ENCODE measurements at regions not wholly inside any gene's neighbourhood (a gene's known extent, or its start where the extent isn't known, plus 50 kb on each side); places are given as distances from the start of the nearest gene placed in this dataset.

DNA sequence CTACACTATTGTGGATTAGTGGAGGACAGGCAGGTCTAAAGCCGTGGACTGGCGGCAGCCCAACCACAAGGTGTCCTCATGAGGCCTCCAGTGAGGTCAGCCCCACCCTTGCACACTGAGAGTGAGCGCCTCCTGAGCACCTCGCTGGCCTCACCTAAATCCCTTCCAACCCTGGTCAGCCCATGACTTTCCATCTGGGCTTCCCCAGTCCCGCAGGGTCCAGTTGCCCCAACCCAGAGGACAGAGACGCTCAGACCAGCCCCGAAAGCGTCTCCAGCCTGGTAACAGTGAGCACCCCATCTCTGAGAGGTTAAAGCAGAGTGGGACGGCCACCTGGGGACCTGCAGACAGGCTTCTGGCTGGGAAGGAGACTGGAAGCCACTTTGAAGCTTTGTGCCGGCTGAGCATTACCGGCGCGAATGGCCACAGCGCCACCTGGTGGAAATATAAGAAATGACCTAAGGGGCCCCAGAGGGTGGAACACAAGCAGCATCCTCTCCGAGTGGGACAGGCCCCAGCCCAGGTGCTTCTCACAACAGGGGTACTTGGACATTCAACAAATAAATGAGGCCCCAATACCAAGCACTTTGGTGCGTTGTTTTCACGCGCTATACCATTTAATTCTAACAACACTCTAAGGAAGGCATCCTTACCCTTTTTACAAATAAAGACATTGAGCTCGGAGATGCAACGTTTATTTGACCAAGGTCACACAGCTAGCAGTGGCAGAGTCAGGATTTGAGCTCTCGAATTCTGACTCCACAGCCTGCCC is 65.7 kb upstream of the TOP1 start:
- no peaks in the 10 kb centered on the region; the same call in 1 of the 2 replicates for H3K23me2 ChIP-seq (ENCODE audit: low read depth, low read length)
- no peak overlapping the region for H2BK120ac ChIP-seq (replicated peaks; ENCODE audit: low read depth, low read length)
- no peak overlapping the region for H3K27ac ChIP-seq (ENCODE audit: low read depth, low read length)
- no peaks in the 10 kb centered on the region for H3K36me3 ChIP-seq (ENCODE audit: control insufficient read depth in 2 of 4, insufficient read depth in 4 of 4, low read length in 3 of 4)
- POLR2A ChIA-PET (ENCODE audit: partially characterized antibody) = interaction anchor here (1.1 kb wide), 1 partner anchor 222 kb away, joined by 3 read pairs; no protein-coding TSS in a partner anchor
- no peak overlapping the region for H3K4me2 ChIP-seq (ENCODE audit: insufficient read depth in 1 of 2, low read depth in 2 of 2, low read length in 2 of 2)
- H4K91ac ChIP-seq (replicated peaks; ENCODE audit: insufficient read length, low read length) = no peak overlapping the region
- 41% methylated on average over 21 of the region's 21 CpGs; no CpG with 5 or more reads in 1 of the 2 experiments for WGBS, 2 experiments (ENCODE audit: extremely low coverage in 1 of 2, insufficient coverage in 1 of 2, insufficient read length in 1 of 2, insufficient replicate concordance in 2 of 2, low coverage in 1 of 2, low lambda C conversion rate in 2 of 2, missing lambda C conversion rate in 1 of 2)
- no peak overlapping the region for H3K56ac ChIP-seq (replicated peaks; ENCODE audit: insufficient read length, low read depth, low read length)
- H2BK12ac ChIP-seq (ENCODE audit: low read depth, low read length) = no peak overlapping the region
- H2BK5ac ChIP-seq (ENCODE audit: low read depth, low read length) = no peak overlapping the region
- H4K20me1 ChIP-seq (replicated peaks in 1 of 2; ENCODE audit: control insufficient read depth in 1 of 2, insufficient read depth in 2 of 2, low read length in 2 of 2) = no peaks in the 10 kb centered on the region
- no peaks in the 10 kb centered on the region; a peak in 1 of 7 replicates for H3K4me1 ChIP-seq (replicated peaks in 1 of 4; ENCODE audit: control insufficient read depth in 3 of 4, insufficient read depth in 4 of 4, low read length in 3 of 4)
- H4K5ac ChIP-seq (ENCODE audit: insufficient read length, low read depth, low read length) = peak overlapping the region; percentile 48
- no peak overlapping the region for H2BK20ac ChIP-seq (ENCODE audit: low read length)
- H3K23ac ChIP-seq (ENCODE audit: insufficient read length) = no peak overlapping the region
- no peaks in the 10 kb centered on the region for H3K79me1 ChIP-seq (ENCODE audit: low read depth, low read length)
- H2BK15ac ChIP-seq (ENCODE audit: low read length) = no peak overlapping the region
- no peak overlapping the region for H3K9ac ChIP-seq (replicated peaks in 1 of 4; ENCODE audit: extremely low read depth in 1 of 4, low read depth in 3 of 4, low read length in 3 of 4)
- no peaks in the 10 kb centered on the region for H3K9me3 ChIP-seq (ENCODE audit: insufficient read depth in 2 of 2, low read depth in 1 of 2, low read length in 1 of 2)
- peak; percentile 33 to 91 for DNase-seq (ENCODE audit: low read depth in 1 of 2, low spot score in 2 of 2)
- CTCF ChIA-PET (ENCODE audit: partially characterized antibody) = interaction anchor here (0.6 to 3.4 kb wide), 67 partner anchors 10 to 1882 kb away, joined by 3 to 34 read pairs (median 4); partner anchors contain the start of gene MAFB
- H3K79me2 ChIP-seq (ENCODE audit: control insufficient read depth in 1 of 2, insufficient read depth in 2 of 2, low read length in 2 of 2) = no peaks in the 10 kb centered on the region
- H3K18ac ChIP-seq (ENCODE audit: extremely low read depth, low read length) = no peak overlapping the region
- no peaks in the 10 kb centered on the region for H3K27me3 ChIP-seq (replicated peaks in 1 of 4; ENCODE audit: control insufficient read depth in 3 of 4, extremely low read depth in 1 of 4, insufficient read depth in 3 of 4, low read length in 3 of 4)
- no peak overlapping the region for H3K4me3 ChIP-seq (ENCODE audit: extremely low read depth in 1 of 4, insufficient read depth in 2 of 4, low read depth in 3 of 4, low read length in 4 of 4)
- no peak overlapping the region for H2AK5ac ChIP-seq (ENCODE audit: low read depth, low read length)
- no peak for FAIRE-seq
- peak overlapping the region; percentile 59 for H4K8ac ChIP-seq (ENCODE audit: extremely low read depth, insufficient read depth, low read length)
- H2AFZ ChIP-seq (ENCODE audit: low read length) = peak overlapping the region; percentile 82; the same call in 1 of the 2 replicates
- H3K4ac ChIP-seq (replicated peaks; ENCODE audit: insufficient read length, low read depth, low read length) = no peak overlapping the region
- H3K14ac ChIP-seq (ENCODE audit: insufficient read length) = no peak overlapping the region
- TF ChIP-seq SP2 (IDR thresholded peaks at IDR 0.05; ENCODE audit: low read length) (no peak), RNF2 (IDR thresholded peaks at IDR 0.05; ENCODE audit: borderline replicate concordance, low read depth, low read length, missing control alignments, poor library complexity, severe bottlenecking) (no peak), RAD21 (IDR thresholded peaks at IDR 0.05 in 1 of 2, conservative IDR thresholded peaks at IDR 0.05 in 1 of 2; ENCODE audit: low read depth in 2 of 2, low read length in 2 of 2) (peak; percentile 92 to 96), EZH2 (IDR thresholded peaks at IDR 0.05; ENCODE audit: low read depth, low read length, severe bottlenecking) (no peak), RFX5 (IDR thresholded peaks at IDR 0.05; ENCODE audit: borderline replicate concordance, low read depth, low read length) (no peak), CREB1 (IDR thresholded peaks at IDR 0.05) (0 out of 2 replicates have a peak, but pooled peaks have one; percentile 9), HDAC2 (IDR thresholded peaks at IDR 0.05; ENCODE audit: borderline replicate concordance in 1 of 2, low read depth in 2 of 2, low read length in 2 of 2) (0 out of 4 replicates have a peak, but pooled peaks of 1 of the 2 experiments have one; percentile 72)
- TF ChIP-seq, protein P1, sequence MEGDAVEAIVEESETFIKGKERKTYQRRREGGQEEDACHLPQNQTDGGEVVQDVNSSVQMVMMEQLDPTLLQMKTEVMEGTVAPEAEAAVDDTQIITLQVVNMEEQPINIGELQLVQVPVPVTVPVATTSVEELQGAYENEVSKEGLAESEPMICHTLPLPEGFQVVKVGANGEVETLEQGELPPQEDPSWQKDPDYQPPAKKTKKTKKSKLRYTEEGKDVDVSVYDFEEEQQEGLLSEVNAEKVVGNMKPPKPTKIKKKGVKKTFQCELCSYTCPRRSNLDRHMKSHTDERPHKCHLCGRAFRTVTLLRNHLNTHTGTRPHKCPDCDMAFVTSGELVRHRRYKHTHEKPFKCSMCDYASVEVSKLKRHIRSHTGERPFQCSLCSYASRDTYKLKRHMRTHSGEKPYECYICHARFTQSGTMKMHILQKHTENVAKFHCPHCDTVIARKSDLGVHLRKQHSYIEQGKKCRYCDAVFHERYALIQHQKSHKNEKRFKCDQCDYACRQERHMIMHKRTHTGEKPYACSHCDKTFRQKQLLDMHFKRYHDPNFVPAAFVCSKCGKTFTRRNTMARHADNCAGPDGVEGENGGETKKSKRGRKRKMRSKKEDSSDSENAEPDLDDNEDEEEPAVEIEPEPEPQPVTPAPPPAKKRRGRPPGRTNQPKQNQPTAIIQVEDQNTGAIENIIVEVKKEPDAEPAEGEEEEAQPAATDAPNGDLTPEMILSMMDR (IDR thresholded peaks at IDR 0.05; ENCODE audit: control extremely low read depth in 1 of 3, insufficient read depth in 1 of 3, low read depth in 1 of 3, low read length in 3 of 3) = peak; percentile 77 to 86 (median 78)
